ENCODE measurements at regions not wholly inside any gene's neighbourhood (a gene's known extent, or its start where the extent isn't known, plus 50 kb on each side); places are given as distances from the start of the nearest gene placed in this dataset.

GRCh38 chr7:28346256-28346655 is 66.1 kb upstream of the CREB5 start:
- TF ChIP-seq CTCF (IDR thresholded peaks at IDR 0.05; ENCODE audit: borderline replicate concordance, extremely low read depth, low read length, poor library complexity, severe bottlenecking): no peak
- no peak for TF ChIP-seq EZH2 (IDR thresholded peaks at IDR 0.05; ENCODE audit: borderline replicate concordance, low read depth, low read length, severe bottlenecking)

Measured in DND-41 (cell line).